Astrocyte of the spinal cord (primary cell): ENCODE measurements at regions not wholly inside any gene's neighbourhood (a gene's known extent, or its start where the extent isn't known, plus 50 kb on each side); places are given as distances from the start of the nearest gene placed in this dataset.
A peak's percentile ranks its signal among the peaks of the same experiment; 100 is the strongest.

Experiments
- DNase-seq: peaks from one replicate; pipeline ENCODE4 v3.0.0; 2011; ENCODE audit warnings: low read depth, low spot score
- H3K4me3 ChIP-seq: 2 replicates; pipeline ENCODE4 v1.5.1; 2011; ENCODE audit warnings: low read depth, mild to moderate bottlenecking, low read length, moderate library complexity
- in situ Hi-C: cut with HindIII; loops from 2 replicates; pipeline ENCODE4 v1.10.0; 2017; ENCODE audit warnings: low sequenced_read_pairs
- TF ChIP-seq, protein P1 (sequence below): IDR thresholded peaks from 2 replicates; pipeline ENCODE4 v1.5.1; 2012; ENCODE audit warnings: low read depth, mild to moderate bottlenecking, low read length, inconsistent platforms

- H3K4me3 ChIP-seq, result no peak overlapping the region
- TF ChIP-seq, protein P1, sequence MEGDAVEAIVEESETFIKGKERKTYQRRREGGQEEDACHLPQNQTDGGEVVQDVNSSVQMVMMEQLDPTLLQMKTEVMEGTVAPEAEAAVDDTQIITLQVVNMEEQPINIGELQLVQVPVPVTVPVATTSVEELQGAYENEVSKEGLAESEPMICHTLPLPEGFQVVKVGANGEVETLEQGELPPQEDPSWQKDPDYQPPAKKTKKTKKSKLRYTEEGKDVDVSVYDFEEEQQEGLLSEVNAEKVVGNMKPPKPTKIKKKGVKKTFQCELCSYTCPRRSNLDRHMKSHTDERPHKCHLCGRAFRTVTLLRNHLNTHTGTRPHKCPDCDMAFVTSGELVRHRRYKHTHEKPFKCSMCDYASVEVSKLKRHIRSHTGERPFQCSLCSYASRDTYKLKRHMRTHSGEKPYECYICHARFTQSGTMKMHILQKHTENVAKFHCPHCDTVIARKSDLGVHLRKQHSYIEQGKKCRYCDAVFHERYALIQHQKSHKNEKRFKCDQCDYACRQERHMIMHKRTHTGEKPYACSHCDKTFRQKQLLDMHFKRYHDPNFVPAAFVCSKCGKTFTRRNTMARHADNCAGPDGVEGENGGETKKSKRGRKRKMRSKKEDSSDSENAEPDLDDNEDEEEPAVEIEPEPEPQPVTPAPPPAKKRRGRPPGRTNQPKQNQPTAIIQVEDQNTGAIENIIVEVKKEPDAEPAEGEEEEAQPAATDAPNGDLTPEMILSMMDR, result no peak
- in situ Hi-C loops, result no loop called here
- no peak for DNase-seq
Measured at GRCh38 chr3:88209356-88209755, 59.6 kb downstream of the C3orf38 start.

GRCh38 chr3:88211096-88211890, 61.5 kb downstream of the C3orf38 start:
- peak; percentile 24 for DNase-seq
- TF ChIP-seq, protein P1, result no peak
- in situ Hi-C loops, result no loop called here

GRCh38 chr3:88219138-88219792, 69.5 kb downstream of the C3orf38 start:
- DNase-seq, result peak; percentile 73
- TF ChIP-seq, protein P1, result peak; percentile 68
- in situ Hi-C loops, result no loop called here
- no peak overlapping the region for H3K4me3 ChIP-seq

More at GRCh38 chr3:88211096-88211890, 61.5 kb downstream of the C3orf38 start:
- no peak overlapping the region for H3K4me3 ChIP-seq

DNA sequence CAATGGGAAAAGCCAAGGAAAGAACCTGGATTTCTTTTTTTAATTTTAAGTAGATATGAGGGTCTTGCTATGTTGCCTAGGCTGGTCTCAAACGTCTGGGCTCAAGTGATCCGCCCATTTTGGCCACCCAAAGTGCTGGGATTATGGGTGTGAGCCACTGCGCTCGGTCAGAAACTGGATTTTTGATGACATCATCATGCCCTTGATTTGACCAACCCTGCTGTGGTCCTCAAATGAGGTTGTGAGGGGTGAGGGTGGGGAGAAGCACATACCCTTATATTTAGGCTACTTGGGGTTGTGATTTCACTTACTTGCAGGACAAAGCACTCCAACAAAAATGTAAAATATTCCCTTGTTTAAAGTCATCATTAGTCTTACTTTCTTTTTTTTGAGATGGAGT, 70.4 kb downstream of the C3orf38 start:
- in situ Hi-C loops, result no loop called here
- no peak for DNase-seq

DNA sequence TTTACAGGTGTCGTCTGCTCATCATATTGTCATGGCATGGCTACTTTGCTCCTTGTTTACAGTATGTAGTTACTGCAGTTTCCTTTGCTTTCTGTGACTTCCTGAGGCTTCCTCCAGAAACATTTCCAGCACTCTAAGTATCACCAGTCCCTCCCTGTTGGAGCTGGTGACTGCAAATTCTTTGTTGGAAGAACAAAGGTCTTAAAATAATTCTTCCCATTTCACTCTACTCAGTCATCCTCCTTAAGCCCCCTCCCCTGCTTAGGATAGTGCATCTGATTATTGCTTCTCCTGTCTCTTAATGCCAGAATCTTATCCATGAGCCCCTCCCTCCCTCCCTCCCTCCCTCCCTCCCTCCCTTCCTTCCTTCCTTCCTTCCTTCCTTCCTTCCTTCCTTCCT, 72.0 kb downstream of the C3orf38 start:
- no peak for DNase-seq
- TF ChIP-seq, protein P1, result no peak
- in situ Hi-C loops, result no loop called here
- H3K4me3 ChIP-seq, result no peak overlapping the region

More for the DNA sequence above, 70.4 kb downstream of the C3orf38 start:
- TF ChIP-seq, protein P1, result no peak
- H3K4me3 ChIP-seq, result no peak overlapping the region

- no peak for DNase-seq
- no peak overlapping the region for H3K4me3 ChIP-seq
- in situ Hi-C loops, result no loop called here
- TF ChIP-seq, protein P1, result no peak
Measured at GRCh38 chr3:88222343-88222742, 72.6 kb downstream of the C3orf38 start.
